ENCODE measurements at regions not wholly inside any gene's neighbourhood (a gene's known extent, or its start where the extent isn't known, plus 50 kb on each side); places are given as distances from the start of the nearest gene placed in this dataset.
A peak's percentile ranks its signal among the peaks of the same experiment; 100 is the strongest.
"Not testable (repeated sequence)": the region's sequence is repeated elsewhere in the genome, so short reads cannot be mapped to it uniquely, and the experiment has no call there.

- DNase-seq = peak; percentile 40
Observed at GRCh38 chrX:65821721-65822496, 154.5 kb downstream of the MSN start.

GRCh38 chrX:65819983-65820382, 152.5 kb downstream of the MSN start:
- DNase-seq = not testable (repeated sequence)

GRCh38 chrX:65813245-65813644, 145.8 kb downstream of the MSN start:
- DNase-seq = no peak

DNA sequence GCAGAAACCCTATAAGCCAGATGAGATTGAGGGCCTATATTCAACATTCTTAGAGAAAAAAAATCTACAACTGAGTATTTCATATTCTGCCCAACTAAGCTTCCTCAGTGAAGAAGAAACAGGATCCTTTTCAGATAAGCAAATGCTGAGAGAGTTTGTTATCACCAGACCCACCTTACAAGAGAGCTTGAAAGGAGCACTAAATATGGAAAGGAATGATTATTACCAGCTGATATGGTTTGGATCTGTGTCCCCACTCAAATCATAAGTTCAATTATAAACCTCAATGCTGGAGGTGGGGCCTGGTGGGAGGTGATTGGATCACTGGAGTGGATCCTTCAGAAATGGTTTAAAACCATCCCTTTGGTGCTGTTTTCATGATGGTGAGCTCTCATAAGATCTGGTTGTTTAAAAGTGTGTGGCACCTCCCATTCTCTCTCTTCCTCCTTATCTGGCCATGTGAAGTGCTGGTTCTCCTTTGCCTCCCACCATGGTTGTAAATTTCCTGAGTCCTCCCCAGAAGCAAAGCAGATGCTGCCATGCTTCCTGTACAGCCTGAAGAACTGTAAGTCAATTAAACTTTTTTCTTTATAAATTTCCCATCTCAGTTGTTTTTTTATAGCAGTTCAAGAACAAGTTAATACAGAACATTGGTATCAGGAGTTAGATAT, 144.2 kb downstream of the MSN start:
- no peak for DNase-seq
